ENCODE measurements at regions not wholly inside any gene's neighbourhood (a gene's known extent, or its start where the extent isn't known, plus 50 kb on each side); places are given as distances from the start of the nearest gene placed in this dataset.

GRCh38 chr10:29140991-29141390 lies 147.9 kb upstream of the LYZL1 start:
- no peaks in the 10 kb centered on the region for H3K36me3 ChIP-seq (ENCODE audit: control insufficient read depth in 2 of 2, extremely low read depth in 1 of 2, insufficient read depth in 2 of 2, low read length in 2 of 2)
- H3K9me3 ChIP-seq (ENCODE audit: control insufficient read depth, low read depth, low read length) = no peaks in the 10 kb centered on the region
- peak overlapping the region; percentile 50 for H3K27ac ChIP-seq (ENCODE audit: control insufficient read depth, insufficient read depth, low read length)
- FAIRE-seq (peak; percentile 82), DNase-seq (ENCODE audit: low read depth, low spot score) (no peak)
- H3K79me2 ChIP-seq (ENCODE audit: control insufficient read depth, insufficient read depth, low read length) = no peaks in the 10 kb centered on the region
- dilution Hi-C loops (cut with MboI; ENCODE audit: extremely low pct_ligation_motif_present, low sequenced_read_pairs) = loop anchor here (25.0 kb wide), 1 partner anchor 171 kb away; no protein-coding TSS in a partner anchor
- no peak overlapping the region for H3K4me2 ChIP-seq (ENCODE audit: control insufficient read depth, extremely low read depth, insufficient read depth, low read depth, low read length)
- H3K4me3 ChIP-seq (ENCODE audit: control insufficient read depth in 2 of 3, extremely low read depth in 1 of 3, insufficient read depth in 2 of 3, low read depth in 1 of 3, low read length in 3 of 3) = no peak overlapping the region
- no peaks in the 10 kb centered on the region for H3K9me1 ChIP-seq (ENCODE audit: control insufficient read depth, extremely low read depth, insufficient read depth, low read length)
- H3K9ac ChIP-seq (ENCODE audit: control insufficient read depth, extremely low read depth, insufficient read depth, low read length) = no peak overlapping the region
- H2AFZ ChIP-seq (ENCODE audit: control insufficient read depth, low read length) = peak overlapping the region; percentile 50
- H4K20me1 ChIP-seq (ENCODE audit: control insufficient read depth, extremely low read depth, insufficient read depth, low read length) = no peaks in the 10 kb centered on the region
- no peaks in the 10 kb centered on the region for H3K27me3 ChIP-seq (ENCODE audit: control insufficient read depth, extremely low read depth, insufficient read depth, low read length)
- H3K4me1 ChIP-seq (ENCODE audit: control insufficient read depth, extremely low read depth, insufficient read depth, low read length) = peaks cover 13% of the 10 kb centered on the region
- TF ChIP-seq EZH2 (IDR thresholded peaks at IDR 0.05; ENCODE audit: low read length) (no peak), CTCF (optimal IDR thresholded peaks at IDR 0.05 in 1 of 3, IDR thresholded peaks at IDR 0.05 in 1 of 3, conservative IDR thresholded peaks at IDR 0.05 in 1 of 3; ENCODE audit: extremely low read depth in 1 of 3, insufficient read depth in 2 of 3, low read length in 3 of 3) (no peak)

DNA sequence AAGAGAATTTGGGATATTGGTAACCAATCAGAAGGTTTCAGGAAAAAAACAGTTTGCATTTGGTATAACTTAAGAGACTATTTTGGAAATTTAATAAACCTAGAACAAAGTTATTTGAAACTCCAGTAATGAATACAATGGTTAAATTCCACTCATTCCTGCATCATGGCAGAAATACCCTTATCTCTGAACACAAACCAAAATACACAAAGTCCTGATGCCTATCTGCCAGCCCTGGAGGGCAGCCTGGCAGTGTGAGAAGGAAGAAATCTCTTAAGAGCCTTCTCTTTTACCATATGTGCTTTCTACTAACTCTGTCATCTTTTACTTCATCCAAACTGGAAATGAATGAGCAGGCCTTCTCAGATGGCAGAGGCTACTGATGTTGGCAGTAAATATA lies 147.1 kb upstream of the LYZL1 start:
- H4K20me1 ChIP-seq (ENCODE audit: control insufficient read depth, extremely low read depth, insufficient read depth, low read length) = no peaks in the 10 kb centered on the region
- no peaks in the 10 kb centered on the region for H3K79me2 ChIP-seq (ENCODE audit: control insufficient read depth, insufficient read depth, low read length)
- no peak for TF ChIP-seq EZH2 (IDR thresholded peaks at IDR 0.05; ENCODE audit: low read length)
- no peak for TF ChIP-seq CTCF (optimal IDR thresholded peaks at IDR 0.05 in 1 of 3, IDR thresholded peaks at IDR 0.05 in 1 of 3, conservative IDR thresholded peaks at IDR 0.05 in 1 of 3; ENCODE audit: extremely low read depth in 1 of 3, insufficient read depth in 2 of 3, low read length in 3 of 3)
- no peaks in the 10 kb centered on the region for H3K27me3 ChIP-seq (ENCODE audit: control insufficient read depth, extremely low read depth, insufficient read depth, low read length)
- H3K4me3 ChIP-seq (ENCODE audit: control insufficient read depth in 2 of 3, extremely low read depth in 1 of 3, insufficient read depth in 2 of 3, low read depth in 1 of 3, low read length in 3 of 3) = no peak overlapping the region
- no peak overlapping the region for H3K9ac ChIP-seq (ENCODE audit: control insufficient read depth, extremely low read depth, insufficient read depth, low read length)
- dilution Hi-C loops (cut with MboI; ENCODE audit: extremely low pct_ligation_motif_present, low sequenced_read_pairs) = loop anchor here (25.0 kb wide), 1 partner anchor 171 kb away; no protein-coding TSS in a partner anchor
- no peak overlapping the region for H3K4me2 ChIP-seq (ENCODE audit: control insufficient read depth, extremely low read depth, insufficient read depth, low read depth, low read length)
- no peaks in the 10 kb centered on the region for H3K9me3 ChIP-seq (ENCODE audit: control insufficient read depth, low read depth, low read length)
- H3K4me1 ChIP-seq (ENCODE audit: control insufficient read depth, extremely low read depth, insufficient read depth, low read length) = peaks cover 13% of the 10 kb centered on the region
- DNase-seq (ENCODE audit: low read depth, low spot score) (no peak), FAIRE-seq (no peak)
- H3K36me3 ChIP-seq (ENCODE audit: control insufficient read depth in 2 of 2, extremely low read depth in 1 of 2, insufficient read depth in 2 of 2, low read length in 2 of 2) = no peaks in the 10 kb centered on the region
- peak overlapping the region; percentile 32 for H3K27ac ChIP-seq (ENCODE audit: control insufficient read depth, insufficient read depth, low read length)
- no peaks in the 10 kb centered on the region for H3K9me1 ChIP-seq (ENCODE audit: control insufficient read depth, extremely low read depth, insufficient read depth, low read length)
- H2AFZ ChIP-seq (ENCODE audit: control insufficient read depth, low read length) = peak overlapping the region; percentile 21
